ENCODE measurements at regions not wholly inside any gene's neighbourhood (a gene's known extent, or its start where the extent isn't known, plus 50 kb on each side); places are given as distances from the start of the nearest gene placed in this dataset.

DNA sequence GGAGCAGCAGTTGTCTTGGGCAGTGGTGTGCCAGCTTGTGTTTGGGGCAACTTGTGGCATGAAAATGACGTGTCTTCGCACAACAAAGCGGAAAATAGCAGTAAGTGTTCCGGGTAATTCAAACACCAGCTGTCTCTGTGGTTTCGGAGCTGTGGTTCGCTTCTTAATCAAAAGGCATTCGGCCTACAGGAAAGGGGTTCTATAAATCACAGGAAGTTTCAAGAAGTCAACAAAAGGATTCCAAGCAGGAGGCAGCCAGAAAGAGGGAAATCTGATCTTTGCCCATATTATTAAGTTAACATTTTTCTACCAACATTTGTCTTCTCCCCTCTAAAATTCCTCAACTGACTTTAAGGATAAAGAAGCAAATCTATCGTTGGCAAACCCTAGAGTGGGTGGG lies 353.4 kb downstream of the FGFR2 start:
- Histone ChIP-seq H2AFZ (no peak overlapping the region), H3K4me1 (ENCODE audit: insufficient read depth) (no peaks in the 10 kb centered on the region), H3K4me2 (no peak overlapping the region), H3F3A (replicated peaks; ENCODE audit: low read depth) (no peaks in the 10 kb centered on the region), H3K9me2 (ENCODE audit: insufficient read depth) (0 out of 2 replicates have a peak, but pooled peaks cover 7% of the 10 kb centered on the region), H3K27me3 (ENCODE audit: insufficient read depth) (no peaks in the 10 kb centered on the region), H4K20me1 (replicated peaks; ENCODE audit: insufficient read depth) (no peaks in the 10 kb centered on the region), H3K36me3 (ENCODE audit: insufficient read depth) (no peaks in the 10 kb centered on the region), H3K4me3 (no peak overlapping the region), H3K27ac (ENCODE audit: low read depth) (no peak overlapping the region), H3K79me2 (replicated peaks; ENCODE audit: insufficient read depth) (no peaks in the 10 kb centered on the region)
- H3K27me3 Mint-ChIP-seq (ENCODE audit: insufficient read depth, low read depth, poor library complexity), result no peaks in the 10 kb centered on the region
- ATAC-seq, result no peak
- no peaks in the 10 kb centered on the region for H3K36me3 Mint-ChIP-seq (ENCODE audit: low read depth)
- no peak overlapping the region for H3K4me3 Mint-ChIP-seq
- DNase-seq (ENCODE audit: low spot score), result no peak
- peaks cover 7% of the 10 kb centered on the region for H3K4me1 Mint-ChIP-seq
- no peaks in the 10 kb centered on the region for H3K9me3 Mint-ChIP-seq
- TF ChIP-seq STAT1 (IDR thresholded peaks at IDR 0.05; ENCODE audit: unreplicated experiment) (no peak), EZH2 (IDR thresholded peaks at IDR 0.05; ENCODE audit: low read depth, unreplicated experiment) (no peak), ZNF114 (CRISPR knock-in tag; IDR thresholded peaks at IDR 0.05) (no peak), CREB1 (CRISPR knock-in tag; IDR thresholded peaks at IDR 0.05; ENCODE audit: low read depth) (no peak), NANOG (IDR thresholded peaks at IDR 0.05; ENCODE audit: borderline replicate concordance) (no peak), EZH2phosphoT487 (IDR thresholded peaks at IDR 0.05; ENCODE audit: unreplicated experiment) (no peak), JUNB (IDR thresholded peaks at IDR 0.05; ENCODE audit: unreplicated experiment) (no peak), POLR2AphosphoS5 (IDR thresholded peaks at IDR 0.05; ENCODE audit: low read depth) (no peak), ZNF331 (CRISPR knock-in tag; IDR thresholded peaks at IDR 0.05; ENCODE audit: low read depth) (no peak)
- TF ChIP-seq, protein P1, sequence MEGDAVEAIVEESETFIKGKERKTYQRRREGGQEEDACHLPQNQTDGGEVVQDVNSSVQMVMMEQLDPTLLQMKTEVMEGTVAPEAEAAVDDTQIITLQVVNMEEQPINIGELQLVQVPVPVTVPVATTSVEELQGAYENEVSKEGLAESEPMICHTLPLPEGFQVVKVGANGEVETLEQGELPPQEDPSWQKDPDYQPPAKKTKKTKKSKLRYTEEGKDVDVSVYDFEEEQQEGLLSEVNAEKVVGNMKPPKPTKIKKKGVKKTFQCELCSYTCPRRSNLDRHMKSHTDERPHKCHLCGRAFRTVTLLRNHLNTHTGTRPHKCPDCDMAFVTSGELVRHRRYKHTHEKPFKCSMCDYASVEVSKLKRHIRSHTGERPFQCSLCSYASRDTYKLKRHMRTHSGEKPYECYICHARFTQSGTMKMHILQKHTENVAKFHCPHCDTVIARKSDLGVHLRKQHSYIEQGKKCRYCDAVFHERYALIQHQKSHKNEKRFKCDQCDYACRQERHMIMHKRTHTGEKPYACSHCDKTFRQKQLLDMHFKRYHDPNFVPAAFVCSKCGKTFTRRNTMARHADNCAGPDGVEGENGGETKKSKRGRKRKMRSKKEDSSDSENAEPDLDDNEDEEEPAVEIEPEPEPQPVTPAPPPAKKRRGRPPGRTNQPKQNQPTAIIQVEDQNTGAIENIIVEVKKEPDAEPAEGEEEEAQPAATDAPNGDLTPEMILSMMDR (conservative IDR thresholded peaks at IDR 0.05; ENCODE audit: low read depth in 2 of 2), result no peak
- TF ChIP-seq, protein P2, sequence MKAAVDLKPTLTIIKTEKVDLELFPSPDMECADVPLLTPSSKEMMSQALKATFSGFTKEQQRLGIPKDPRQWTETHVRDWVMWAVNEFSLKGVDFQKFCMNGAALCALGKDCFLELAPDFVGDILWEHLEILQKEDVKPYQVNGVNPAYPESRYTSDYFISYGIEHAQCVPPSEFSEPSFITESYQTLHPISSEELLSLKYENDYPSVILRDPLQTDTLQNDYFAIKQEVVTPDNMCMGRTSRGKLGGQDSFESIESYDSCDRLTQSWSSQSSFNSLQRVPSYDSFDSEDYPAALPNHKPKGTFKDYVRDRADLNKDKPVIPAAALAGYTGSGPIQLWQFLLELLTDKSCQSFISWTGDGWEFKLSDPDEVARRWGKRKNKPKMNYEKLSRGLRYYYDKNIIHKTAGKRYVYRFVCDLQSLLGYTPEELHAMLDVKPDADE (IDR thresholded peaks at IDR 0.05), result no peak
- TF ChIP-seq, protein P3, sequence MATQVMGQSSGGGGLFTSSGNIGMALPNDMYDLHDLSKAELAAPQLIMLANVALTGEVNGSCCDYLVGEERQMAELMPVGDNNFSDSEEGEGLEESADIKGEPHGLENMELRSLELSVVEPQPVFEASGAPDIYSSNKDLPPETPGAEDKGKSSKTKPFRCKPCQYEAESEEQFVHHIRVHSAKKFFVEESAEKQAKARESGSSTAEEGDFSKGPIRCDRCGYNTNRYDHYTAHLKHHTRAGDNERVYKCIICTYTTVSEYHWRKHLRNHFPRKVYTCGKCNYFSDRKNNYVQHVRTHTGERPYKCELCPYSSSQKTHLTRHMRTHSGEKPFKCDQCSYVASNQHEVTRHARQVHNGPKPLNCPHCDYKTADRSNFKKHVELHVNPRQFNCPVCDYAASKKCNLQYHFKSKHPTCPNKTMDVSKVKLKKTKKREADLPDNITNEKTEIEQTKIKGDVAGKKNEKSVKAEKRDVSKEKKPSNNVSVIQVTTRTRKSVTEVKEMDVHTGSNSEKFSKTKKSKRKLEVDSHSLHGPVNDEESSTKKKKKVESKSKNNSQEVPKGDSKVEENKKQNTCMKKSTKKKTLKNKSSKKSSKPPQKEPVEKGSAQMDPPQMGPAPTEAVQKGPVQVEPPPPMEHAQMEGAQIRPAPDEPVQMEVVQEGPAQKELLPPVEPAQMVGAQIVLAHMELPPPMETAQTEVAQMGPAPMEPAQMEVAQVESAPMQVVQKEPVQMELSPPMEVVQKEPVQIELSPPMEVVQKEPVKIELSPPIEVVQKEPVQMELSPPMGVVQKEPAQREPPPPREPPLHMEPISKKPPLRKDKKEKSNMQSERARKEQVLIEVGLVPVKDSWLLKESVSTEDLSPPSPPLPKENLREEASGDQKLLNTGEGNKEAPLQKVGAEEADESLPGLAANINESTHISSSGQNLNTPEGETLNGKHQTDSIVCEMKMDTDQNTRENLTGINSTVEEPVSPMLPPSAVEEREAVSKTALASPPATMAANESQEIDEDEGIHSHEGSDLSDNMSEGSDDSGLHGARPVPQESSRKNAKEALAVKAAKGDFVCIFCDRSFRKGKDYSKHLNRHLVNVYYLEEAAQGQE (IDR thresholded peaks at IDR 0.05; ENCODE audit: unreplicated experiment), result no peak
- TF ChIP-seq, protein P4, sequence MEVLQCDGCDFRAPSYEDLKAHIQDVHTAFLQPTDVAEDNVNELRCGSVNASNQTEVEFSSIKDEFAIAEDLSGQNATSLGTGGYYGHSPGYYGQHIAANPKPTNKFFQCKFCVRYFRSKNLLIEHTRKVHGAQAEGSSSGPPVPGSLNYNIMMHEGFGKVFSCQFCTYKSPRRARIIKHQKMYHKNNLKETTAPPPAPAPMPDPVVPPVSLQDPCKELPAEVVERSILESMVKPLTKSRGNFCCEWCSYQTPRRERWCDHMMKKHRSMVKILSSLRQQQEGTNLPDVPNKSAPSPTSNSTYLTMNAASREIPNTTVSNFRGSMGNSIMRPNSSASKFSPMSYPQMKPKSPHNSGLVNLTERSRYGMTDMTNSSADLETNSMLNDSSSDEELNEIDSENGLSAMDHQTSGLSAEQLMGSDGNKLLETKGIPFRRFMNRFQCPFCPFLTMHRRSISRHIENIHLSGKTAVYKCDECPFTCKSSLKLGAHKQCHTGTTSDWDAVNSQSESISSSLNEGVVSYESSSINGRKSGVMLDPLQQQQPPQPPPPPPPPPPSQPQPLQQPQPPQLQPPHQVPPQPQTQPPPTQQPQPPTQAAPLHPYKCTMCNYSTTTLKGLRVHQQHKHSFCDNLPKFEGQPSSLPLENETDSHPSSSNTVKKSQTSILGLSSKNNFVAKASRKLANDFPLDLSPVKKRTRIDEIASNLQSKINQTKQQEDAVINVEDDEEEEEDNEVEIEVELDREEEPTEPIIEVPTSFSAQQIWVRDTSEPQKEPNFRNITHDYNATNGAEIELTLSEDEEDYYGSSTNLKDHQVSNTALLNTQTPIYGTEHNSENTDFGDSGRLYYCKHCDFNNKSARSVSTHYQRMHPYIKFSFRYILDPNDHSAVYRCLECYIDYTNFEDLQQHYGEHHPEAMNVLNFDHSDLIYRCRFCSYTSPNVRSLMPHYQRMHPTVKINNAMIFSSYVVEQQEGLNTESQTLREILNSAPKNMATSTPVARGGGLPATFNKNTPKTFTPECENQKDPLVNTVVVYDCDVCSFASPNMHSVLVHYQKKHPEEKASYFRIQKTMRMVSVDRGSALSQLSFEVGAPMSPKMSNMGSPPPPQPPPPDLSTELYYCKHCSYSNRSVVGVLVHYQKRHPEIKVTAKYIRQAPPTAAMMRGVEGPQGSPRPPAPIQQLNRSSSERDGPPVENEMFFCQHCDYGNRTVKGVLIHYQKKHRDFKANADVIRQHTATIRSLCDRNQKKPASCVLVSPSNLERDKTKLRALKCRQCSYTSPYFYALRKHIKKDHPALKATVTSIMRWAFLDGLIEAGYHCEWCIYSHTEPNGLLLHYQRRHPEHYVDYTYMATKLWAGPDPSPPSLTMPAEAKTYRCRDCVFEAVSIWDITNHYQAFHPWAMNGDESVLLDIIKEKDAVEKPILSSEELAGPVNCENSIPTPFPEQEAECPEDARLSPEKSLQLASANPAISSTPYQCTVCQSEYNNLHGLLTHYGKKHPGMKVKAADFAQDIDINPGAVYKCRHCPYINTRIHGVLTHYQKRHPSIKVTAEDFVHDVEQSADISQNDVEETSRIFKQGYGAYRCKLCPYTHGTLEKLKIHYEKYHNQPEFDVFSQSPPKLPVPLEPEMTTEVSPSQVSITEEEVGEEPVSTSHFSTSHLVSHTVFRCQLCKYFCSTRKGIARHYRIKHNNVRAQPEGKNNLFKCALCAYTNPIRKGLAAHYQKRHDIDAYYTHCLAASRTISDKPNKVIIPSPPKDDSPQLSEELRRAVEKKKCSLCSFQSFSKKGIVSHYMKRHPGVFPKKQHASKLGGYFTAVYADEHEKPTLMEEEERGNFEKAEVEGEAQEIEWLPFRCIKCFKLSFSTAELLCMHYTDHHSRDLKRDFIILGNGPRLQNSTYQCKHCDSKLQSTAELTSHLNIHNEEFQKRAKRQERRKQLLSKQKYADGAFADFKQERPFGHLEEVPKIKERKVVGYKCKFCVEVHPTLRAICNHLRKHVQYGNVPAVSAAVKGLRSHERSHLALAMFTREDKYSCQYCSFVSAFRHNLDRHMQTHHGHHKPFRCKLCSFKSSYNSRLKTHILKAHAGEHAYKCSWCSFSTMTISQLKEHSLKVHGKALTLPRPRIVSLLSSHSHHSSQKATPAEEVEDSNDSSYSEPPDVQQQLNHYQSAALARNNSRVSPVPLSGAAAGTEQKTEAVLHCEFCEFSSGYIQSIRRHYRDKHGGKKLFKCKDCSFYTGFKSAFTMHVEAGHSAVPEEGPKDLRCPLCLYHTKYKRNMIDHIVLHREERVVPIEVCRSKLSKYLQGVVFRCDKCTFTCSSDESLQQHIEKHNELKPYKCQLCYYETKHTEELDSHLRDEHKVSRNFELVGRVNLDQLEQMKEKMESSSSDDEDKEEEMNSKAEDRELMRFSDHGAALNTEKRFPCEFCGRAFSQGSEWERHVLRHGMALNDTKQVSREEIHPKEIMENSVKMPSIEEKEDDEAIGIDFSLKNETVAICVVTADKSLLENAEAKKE (CRISPR knock-in tag; IDR thresholded peaks at IDR 0.05), result no peak
- H3K27ac Mint-ChIP-seq, result no peak overlapping the region; the same call in 1 of the 2 replicates

Measured in GM23338 (cell line).